ENCODE measurements at regions not wholly inside any gene's neighbourhood (a gene's known extent, or its start where the extent isn't known, plus 50 kb on each side); places are given as distances from the start of the nearest gene placed in this dataset.

GRCh38 chr5:12794476-12795332 lies 890.5 kb upstream of the CTNND2 start:
- TF ChIP-seq, protein P1, sequence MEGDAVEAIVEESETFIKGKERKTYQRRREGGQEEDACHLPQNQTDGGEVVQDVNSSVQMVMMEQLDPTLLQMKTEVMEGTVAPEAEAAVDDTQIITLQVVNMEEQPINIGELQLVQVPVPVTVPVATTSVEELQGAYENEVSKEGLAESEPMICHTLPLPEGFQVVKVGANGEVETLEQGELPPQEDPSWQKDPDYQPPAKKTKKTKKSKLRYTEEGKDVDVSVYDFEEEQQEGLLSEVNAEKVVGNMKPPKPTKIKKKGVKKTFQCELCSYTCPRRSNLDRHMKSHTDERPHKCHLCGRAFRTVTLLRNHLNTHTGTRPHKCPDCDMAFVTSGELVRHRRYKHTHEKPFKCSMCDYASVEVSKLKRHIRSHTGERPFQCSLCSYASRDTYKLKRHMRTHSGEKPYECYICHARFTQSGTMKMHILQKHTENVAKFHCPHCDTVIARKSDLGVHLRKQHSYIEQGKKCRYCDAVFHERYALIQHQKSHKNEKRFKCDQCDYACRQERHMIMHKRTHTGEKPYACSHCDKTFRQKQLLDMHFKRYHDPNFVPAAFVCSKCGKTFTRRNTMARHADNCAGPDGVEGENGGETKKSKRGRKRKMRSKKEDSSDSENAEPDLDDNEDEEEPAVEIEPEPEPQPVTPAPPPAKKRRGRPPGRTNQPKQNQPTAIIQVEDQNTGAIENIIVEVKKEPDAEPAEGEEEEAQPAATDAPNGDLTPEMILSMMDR (IDR thresholded peaks at IDR 0.05; ENCODE audit: low read depth, low read length, missing control alignments), result no peak
- no peak for DNase-seq (ENCODE audit: extremely low read depth, low read depth)

GRCh38 chr5:12793373-12793772 lies 889.1 kb upstream of the CTNND2 start:
- no peak for DNase-seq (ENCODE audit: extremely low read depth, low read depth)
- no peak overlapping the region for H3K4me3 ChIP-seq (replicated peaks; ENCODE audit: low read depth, low read length)
- TF ChIP-seq, protein P1 (IDR thresholded peaks at IDR 0.05; ENCODE audit: low read depth, low read length, missing control alignments), result no peak

More at GRCh38 chr5:12794476-12795332, 890.5 kb upstream of the CTNND2 start:
- no peak overlapping the region for H3K4me3 ChIP-seq (replicated peaks; ENCODE audit: low read depth, low read length)

DNA sequence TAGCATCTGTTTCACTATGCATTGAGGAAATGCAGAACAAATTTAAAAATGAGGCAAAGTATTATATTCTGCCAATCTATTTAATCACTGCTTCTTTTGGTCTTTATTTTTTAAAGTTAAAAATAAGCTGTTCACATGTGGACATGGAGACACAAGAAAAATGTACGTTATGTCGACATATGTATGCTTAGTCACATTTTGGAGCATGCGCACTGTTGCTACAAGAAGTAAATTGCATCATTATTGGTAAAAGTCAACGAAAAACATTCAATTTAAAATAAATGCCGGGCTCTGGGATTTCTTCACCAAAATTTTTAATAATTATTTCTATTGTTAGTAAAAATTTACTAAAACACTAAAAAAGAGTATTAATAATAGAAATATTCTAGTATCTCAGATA lies 876.3 kb upstream of the CTNND2 start:
- H3K4me3 ChIP-seq (replicated peaks; ENCODE audit: low read depth, low read length), result no peak overlapping the region
- TF ChIP-seq, protein P1 (IDR thresholded peaks at IDR 0.05; ENCODE audit: low read depth, low read length, missing control alignments), result no peak
- DNase-seq (ENCODE audit: extremely low read depth, low read depth), result no peak

- H3K4me3 ChIP-seq (replicated peaks; ENCODE audit: low read depth, low read length), result no peak overlapping the region
- TF ChIP-seq, protein P1 (IDR thresholded peaks at IDR 0.05; ENCODE audit: low read depth, low read length, missing control alignments), result no peak
- DNase-seq (ENCODE audit: extremely low read depth, low read depth), result no peak
Observed at GRCh38 chr5:12777342-12777741, 873.1 kb upstream of the CTNND2 start.

DNA sequence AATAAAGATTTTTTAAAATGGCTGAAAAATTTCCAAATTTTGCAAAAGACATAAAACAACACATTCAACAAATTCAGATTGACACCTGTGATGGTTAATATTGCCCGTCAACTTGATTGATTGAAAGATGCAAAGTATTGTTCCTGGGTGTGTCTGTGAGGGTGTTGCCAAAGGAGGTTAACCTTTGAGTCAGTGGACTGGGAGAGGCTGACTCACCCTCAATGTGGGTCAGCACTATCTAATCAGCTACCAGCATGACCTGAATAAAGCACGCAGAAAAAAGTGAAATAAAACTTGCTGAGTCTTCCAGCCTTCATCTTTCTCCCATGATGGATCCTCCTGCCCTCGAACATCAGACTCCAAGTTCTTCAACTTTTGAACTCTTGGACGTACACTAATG lies 868.0 kb upstream of the CTNND2 start:
- H3K4me3 ChIP-seq (replicated peaks; ENCODE audit: low read depth, low read length), result no peak overlapping the region
- TF ChIP-seq, protein P1 (IDR thresholded peaks at IDR 0.05; ENCODE audit: low read depth, low read length, missing control alignments), result no peak
- DNase-seq (ENCODE audit: extremely low read depth, low read depth), result no peak

DNA sequence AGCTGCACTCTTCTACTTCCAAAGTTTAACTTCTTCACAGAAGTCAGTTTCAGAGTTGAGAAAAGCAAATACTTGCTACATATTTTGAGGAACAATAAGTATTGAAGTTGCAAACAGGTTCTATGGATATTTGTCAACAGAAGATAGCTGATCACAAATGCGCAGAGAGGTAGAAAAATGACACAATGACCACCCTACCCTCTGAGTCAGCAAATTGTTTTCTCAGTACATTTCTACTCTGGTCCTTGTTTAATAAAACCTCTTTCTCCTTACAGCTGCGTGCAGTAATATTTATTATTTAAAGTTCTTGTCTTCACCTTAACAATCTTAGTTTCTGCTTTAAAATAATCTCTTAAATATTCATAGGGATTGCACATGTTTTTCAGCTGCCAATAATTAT lies 855.1 kb upstream of the CTNND2 start:
- no peak overlapping the region for H3K4me3 ChIP-seq (replicated peaks; ENCODE audit: low read depth, low read length)
- no peak for DNase-seq (ENCODE audit: extremely low read depth, low read depth)
- TF ChIP-seq, protein P1 (IDR thresholded peaks at IDR 0.05; ENCODE audit: low read depth, low read length, missing control alignments), result no peak
